CD4-positive, alpha-beta T cell treated with Interleukin-12 subunit alpha and Interleukin-12 subunit beta, for 1 hour (primary cell): ENCODE measurements at regions not wholly inside any gene's neighbourhood (a gene's known extent, or its start where the extent isn't known, plus 50 kb on each side); places are given as distances from the start of the nearest gene placed in this dataset.

Experiments
- DNase-seq: peaks from one replicate; pipeline ENCODE4 v3.0.0-alpha.2; 2020

GRCh38 chr22:27264184-27264583 lies 537.4 kb downstream of the MN1 start:
- no peak for DNase-seq

- no peak for DNase-seq
Measured at GRCh38 chr22:27267145-27267544, 534.4 kb downstream of the MN1 start.

- DNase-seq = no peak
Measured at GRCh38 chr22:27269751-27270543, 531.6 kb downstream of the MN1 start.

GRCh38 chr22:27270818-27271510 lies 530.6 kb downstream of the MN1 start:
- no peak for DNase-seq

- no peak for DNase-seq
Measured at GRCh38 chr22:27273436-27273835, 528.1 kb downstream of the MN1 start.

GRCh38 chr22:27273853-27274252 lies 527.7 kb downstream of the MN1 start:
- DNase-seq = no peak

- DNase-seq = no peak
Measured at GRCh38 chr22:27274770-27275449, 526.6 kb downstream of the MN1 start.

GRCh38 chr22:27278946-27279345 lies 522.6 kb downstream of the MN1 start:
- DNase-seq = no peak

- no peak for DNase-seq
Measured at GRCh38 chr22:27283240-27283639, 518.3 kb downstream of the MN1 start.

GRCh38 chr22:27283714-27284113 lies 517.8 kb downstream of the MN1 start:
- DNase-seq = no peak

GRCh38 chr22:27284324-27284723 lies 517.2 kb downstream of the MN1 start:
- DNase-seq = no peak

GRCh38 chr22:27286711-27287110 lies 514.8 kb downstream of the MN1 start:
- no peak for DNase-seq

- no peak for DNase-seq
Measured at GRCh38 chr22:27292542-27293299, 508.8 kb downstream of the MN1 start.

GRCh38 chr22:27293721-27294445 lies 507.7 kb downstream of the MN1 start:
- DNase-seq = no peak

GRCh38 chr22:27295040-27295439 lies 506.5 kb downstream of the MN1 start:
- no peak for DNase-seq

GRCh38 chr22:27295605-27296004 lies 506.0 kb downstream of the MN1 start:
- no peak for DNase-seq

- DNase-seq = no peak
Measured at GRCh38 chr22:27296091-27296675, 505.4 kb downstream of the MN1 start.

- no peak for DNase-seq
Measured at GRCh38 chr22:27297125-27297524, 504.4 kb downstream of the MN1 start.

GRCh38 chr22:27298332-27298731 lies 503.2 kb downstream of the MN1 start:
- DNase-seq = no peak

GRCh38 chr22:27298742-27299141 lies 502.8 kb downstream of the MN1 start:
- no peak for DNase-seq

GRCh38 chr22:27299181-27300085 lies 502.1 kb downstream of the MN1 start:
- no peak for DNase-seq
